K562 (cell line): ENCODE measurements at regions not wholly inside any gene's neighbourhood (a gene's known extent, or its start where the extent isn't known, plus 50 kb on each side); places are given as distances from the start of the nearest gene placed in this dataset.

Experiments used
- KDM4B ChIP-seq, 2 experiments: fragments of 450-650 bp in 1 of 2; sonication (generic) in 1 of 2; IDR thresholded peaks; 2 replicates each; pipeline ENCODE4 v1.6.1; 2016 to 2017; ENCODE audit warnings: borderline replicate concordance in 2 of 2, antibody characterized with exemption in 1 of 2, low read depth in 1 of 2, mild to moderate bottlenecking in 1 of 2
- KLF16 ChIP-seq: IDR thresholded peaks from 2 replicates; pipeline ENCODE4 v1.6.1; 2016; ENCODE audit warnings: antibody characterized with exemption
- ZKSCAN1 ChIP-seq: fragments of 150-350 bp; IDR thresholded peaks from 2 replicates; pipeline ENCODE4 v1.6.1; 2016; ENCODE audit warnings: low read depth, low read length
- ZKSCAN3 ChIP-seq: fragments of 250-450 bp; sonication (Bioruptor Pico); IDR thresholded peaks from 2 replicates; pipeline ENCODE4 v1.4.0; 2020

- TF ChIP-seq ZKSCAN1 (no peak), KDM4B (IDR thresholded peaks at IDR 0.05; ENCODE audit: borderline replicate concordance in 2 of 2, low read depth in 1 of 2) (no peak), ZKSCAN3 (CRISPR knock-in tag) (no peak), KLF16 (no peak)
Observed at GRCh38 chr7:47672271-47672791, 90.4 kb upstream of the TNS3 start.
